Endothelial cell of umbilical vein (primary cell): ENCODE measurements at regions not wholly inside any gene's neighbourhood (a gene's known extent, or its start where the extent isn't known, plus 50 kb on each side); places are given as distances from the start of the nearest gene placed in this dataset.

Source experiments
- BruUV-seq: library from RNA; stranded (reverse); fragments of 400-500 nt; replicated peaks from 2 replicates; lab custom pipeline; 2021; lab: Mats Ljungman, UMichigan
- CTCF ChIA-PET: fragments of 300-600, 350-600 bp; sonication (Branson Sonifier 250); formaldehyde crosslinking; loops from one replicate; lab custom pipeline; 2021; ENCODE audit warnings: antibody characterized with exemption, inconsistent platforms; lab: Charles Lee
- POLR2A ChIA-PET: fragments of 300-600, 350-600 bp; sonication (Branson Sonifier 250); formaldehyde crosslinking; loops from one replicate; lab custom pipeline; 2021; ENCODE audit warnings: antibody characterized with exemption, inconsistent platforms; lab: Charles Lee
- DNase-seq: peaks from one replicate; pipeline ENCODE4 v3.0.0-alpha.2; 2011; ENCODE audit warnings: low read depth, low spot score
- FAIRE-seq: peaks from 2 replicates; lab custom pipeline; 2011; peaks lifted over from hg19 to GRCh38; lab: Jason Lieb, UNC
- H2AFZ ChIP-seq: 2 replicates; pipeline ENCODE4 v1.6.0; 2012; ENCODE audit warnings: low read depth, low read length, control low read depth, inconsistent platforms
- H3K27ac ChIP-seq: 2 replicates; pipeline ENCODE4 v1.5.1; 2011; ENCODE audit warnings: low read depth, mild to moderate bottlenecking, control low read depth, low read length, moderate library complexity; ENCODE audit not compliant: insufficient read depth
- H3K27me3 ChIP-seq, 2 experiments: 2 replicates each; pipeline versions ENCODE4 v1.6.0 to v1.6.1; 2011; ENCODE audit warnings: low read length in 2 of 2, mixed read lengths in 1 of 2; ENCODE audit not compliant: control insufficient read depth in 2 of 2, insufficient read depth in 2 of 2
- H3K36me3 ChIP-seq, 2 experiments: 2 replicates in 1 of 2; 3 replicates in 1 of 2; pipeline ENCODE4 v1.5.1; 2011; ENCODE audit warnings: low read length in 2 of 2, mild to moderate bottlenecking in 1 of 2, moderate library complexity in 1 of 2; ENCODE audit not compliant: control insufficient read depth in 2 of 2, insufficient read depth in 2 of 2; ENCODE audit errors: extremely low read depth in 1 of 2
- H3K4me1 ChIP-seq: 3 replicates; pipeline ENCODE4 v1.5.1; 2011; ENCODE audit warnings: mild to moderate bottlenecking, low read length; ENCODE audit not compliant: control insufficient read depth, insufficient read depth; ENCODE audit errors: extremely low read depth
- H3K4me2 ChIP-seq: 2 replicates; pipeline ENCODE4 v1.6.1; 2011; ENCODE audit warnings: low read length, control low read depth, mixed read lengths; ENCODE audit not compliant: insufficient read depth
- H3K4me3 ChIP-seq, 3 experiments: fragments of 200-600 bp in 1 of 3; sonication (generic), shearing (Covaris generic) in 1 of 3; replicated peaks in 1 of 3; 2 replicates each; pipeline ENCODE4 v1.5.1; 2011 to 2016; ENCODE audit warnings: control low read depth in 3 of 3, low read length in 3 of 3, mild to moderate bottlenecking in 2 of 3, inconsistent platforms in 1 of 3, low read depth in 1 of 3, moderate library complexity in 1 of 3; ENCODE audit not compliant: insufficient read depth in 1 of 3
- H3K79me2 ChIP-seq: 2 replicates; pipeline ENCODE4 v1.6.0; 2012; ENCODE audit warnings: low read length, inconsistent platforms; ENCODE audit not compliant: control insufficient read depth, insufficient read depth
- H3K9ac ChIP-seq: replicated peaks from 2 replicates; pipeline ENCODE3; 2011; ENCODE audit warnings: low read length, control low read depth; ENCODE audit not compliant: insufficient read depth; ENCODE audit errors: extremely low read depth
- H3K9me1 ChIP-seq: replicated peaks from 3 replicates; pipeline ENCODE4 v1.6.0; 2011; ENCODE audit warnings: mild to moderate bottlenecking, low read length; ENCODE audit not compliant: control insufficient read depth, insufficient read depth; ENCODE audit errors: extremely low read depth
- H3K9me3 ChIP-seq: replicated peaks from 2 replicates; pipeline ENCODE4 v1.5.1; 2012; ENCODE audit warnings: low read length, inconsistent platforms; ENCODE audit not compliant: control insufficient read depth, insufficient read depth
- H4K20me1 ChIP-seq: replicated peaks from 2 replicates; pipeline ENCODE3; 2011; ENCODE audit warnings: mild to moderate bottlenecking, low read length; ENCODE audit not compliant: control insufficient read depth, insufficient read depth; ENCODE audit errors: extremely low read depth
- EZH2 ChIP-seq: IDR thresholded peaks from 2 replicates; pipeline ENCODE4 v1.6.1; 2012; ENCODE audit warnings: borderline replicate concordance, low read depth, mild to moderate bottlenecking, moderate library complexity, low read length, inconsistent platforms; ENCODE audit not compliant: severe bottlenecking
- FOS ChIP-seq: IDR thresholded peaks from 2 replicates; pipeline ENCODE4 v1.6.1; 2011; ENCODE audit warnings: mild to moderate bottlenecking, low read length, moderate library complexity, borderline replicate concordance; ENCODE audit not compliant: insufficient read depth
- GATA2 ChIP-seq: IDR thresholded peaks from 2 replicates; pipeline ENCODE4 v1.7.0; 2011; ENCODE audit warnings: low read depth, mild to moderate bottlenecking, moderate library complexity, mixed read lengths, low read length; ENCODE audit not compliant: insufficient read length, insufficient read depth
- JUN ChIP-seq: IDR thresholded peaks from 2 replicates; pipeline ENCODE4 v1.6.1; 2011; ENCODE audit warnings: borderline replicate concordance, low read depth; ENCODE audit not compliant: insufficient read length, insufficient read depth
- MYC ChIP-seq: IDR thresholded peaks from one replicate; pipeline ENCODE4 v1.6.1; 2011; ENCODE audit warnings: mild to moderate bottlenecking, low read depth, low read length
- POLR2A ChIP-seq: IDR thresholded peaks from 2 replicates; pipeline ENCODE4 v1.6.1; 2012; ENCODE audit warnings: low read depth, mild to moderate bottlenecking, control low read depth, low read length
- POLR2AphosphoS5 ChIP-seq: IDR thresholded peaks from 2 replicates; pipeline ENCODE4 v1.6.1; 2012; ENCODE audit warnings: low read depth, mild to moderate bottlenecking, control low read depth, low read length, moderate library complexity; ENCODE audit not compliant: insufficient read depth
- dilution Hi-C: fragments of 300-500 bp; cut with MboI; formaldehyde crosslinking; loops from one replicate; pipeline ENCODE4 v1.15.0; 2019; ENCODE audit warnings: low sequenced_read_pairs; ENCODE audit not compliant: extremely low pct_ligation_motif_present
- intact Hi-C: fragments of 100-400 bp; cut with micrococcal nuclease; formaldehyde crosslinking; loops from one replicate; pipeline ENCODE4 v1.10.0; 2022
- TF ChIP-seq, protein P1 (sequence below): IDR thresholded peaks from 2 replicates; pipeline ENCODE4 v1.6.1; 2011; ENCODE audit not compliant: insufficient read depth, insufficient read length
- TF ChIP-seq, protein P2 (sequence below), 2 donors: IDR thresholded peaks; 1 replicate in 1 of 2; 2 replicates in 1 of 2; pipeline ENCODE4 v1.5.1; 2011; ENCODE audit warnings: low read length in 2 of 2, mild to moderate bottlenecking in 2 of 2, moderate library complexity in 2 of 2, control low read depth in 1 of 2, inconsistent platforms in 1 of 2, low read depth in 1 of 2; ENCODE audit not compliant: insufficient read depth in 1 of 2; ENCODE audit errors: extremely low read depth in 1 of 2

DNA sequence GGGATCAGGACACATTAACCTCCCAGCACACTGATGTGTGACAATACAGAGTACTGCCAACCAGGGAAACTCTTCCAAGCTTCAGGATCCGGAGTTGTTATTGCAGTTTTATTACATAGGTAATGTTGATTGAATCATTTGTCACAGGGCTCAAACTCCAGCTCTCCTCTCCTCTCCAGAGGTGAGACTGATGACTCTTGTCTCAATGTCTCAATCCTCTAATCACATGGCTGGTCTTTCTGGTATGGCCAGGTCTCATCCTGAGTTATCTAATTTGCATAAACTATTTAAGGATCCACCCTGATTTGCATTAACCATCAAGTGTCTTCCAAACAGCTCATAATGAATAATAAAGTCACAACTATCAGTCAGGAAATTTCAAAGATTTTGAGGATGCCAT lies 522.6 kb upstream of the PCDH9 start:
- Histone ChIP-seq H3K79me2 (no peaks in the 10 kb centered on the region), H2AFZ (no peak overlapping the region), H3K4me2 (no peak overlapping the region), H3K4me3 (no peak overlapping the region), H3K9ac (no peak overlapping the region), H3K9me3 (no peaks in the 10 kb centered on the region), H3K27me3 (no peaks in the 10 kb centered on the region), H3K36me3 (no peaks in the 10 kb centered on the region), H3K9me1 (no peaks in the 10 kb centered on the region), H4K20me1 (no peaks in the 10 kb centered on the region), H3K27ac (no peak overlapping the region), H3K4me1 (no peaks in the 10 kb centered on the region)
- DNase-seq (no peak), FAIRE-seq (no peak)
- CTCF ChIA-PET = no interaction called here
- POLR2A ChIA-PET = no interaction called here
- dilution Hi-C loops (no loop called here), intact Hi-C loops (no loop called here)
- TF ChIP-seq POLR2AphosphoS5 (no peak), JUN (no peak), MYC (no peak), GATA2 (no peak), FOS (no peak), POLR2A (no peak), EZH2 (no peak)
- TF ChIP-seq, protein P1, sequence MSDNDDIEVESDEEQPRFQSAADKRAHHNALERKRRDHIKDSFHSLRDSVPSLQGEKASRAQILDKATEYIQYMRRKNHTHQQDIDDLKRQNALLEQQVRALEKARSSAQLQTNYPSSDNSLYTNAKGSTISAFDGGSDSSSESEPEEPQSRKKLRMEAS = no peak
- TF ChIP-seq, protein P2, sequence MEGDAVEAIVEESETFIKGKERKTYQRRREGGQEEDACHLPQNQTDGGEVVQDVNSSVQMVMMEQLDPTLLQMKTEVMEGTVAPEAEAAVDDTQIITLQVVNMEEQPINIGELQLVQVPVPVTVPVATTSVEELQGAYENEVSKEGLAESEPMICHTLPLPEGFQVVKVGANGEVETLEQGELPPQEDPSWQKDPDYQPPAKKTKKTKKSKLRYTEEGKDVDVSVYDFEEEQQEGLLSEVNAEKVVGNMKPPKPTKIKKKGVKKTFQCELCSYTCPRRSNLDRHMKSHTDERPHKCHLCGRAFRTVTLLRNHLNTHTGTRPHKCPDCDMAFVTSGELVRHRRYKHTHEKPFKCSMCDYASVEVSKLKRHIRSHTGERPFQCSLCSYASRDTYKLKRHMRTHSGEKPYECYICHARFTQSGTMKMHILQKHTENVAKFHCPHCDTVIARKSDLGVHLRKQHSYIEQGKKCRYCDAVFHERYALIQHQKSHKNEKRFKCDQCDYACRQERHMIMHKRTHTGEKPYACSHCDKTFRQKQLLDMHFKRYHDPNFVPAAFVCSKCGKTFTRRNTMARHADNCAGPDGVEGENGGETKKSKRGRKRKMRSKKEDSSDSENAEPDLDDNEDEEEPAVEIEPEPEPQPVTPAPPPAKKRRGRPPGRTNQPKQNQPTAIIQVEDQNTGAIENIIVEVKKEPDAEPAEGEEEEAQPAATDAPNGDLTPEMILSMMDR (IDR thresholded peaks at IDR 0.05; ENCODE audit: extremely low read depth in 1 of 2, insufficient read depth in 1 of 2, low read depth in 1 of 2, low read length in 2 of 2) = no peak
- BruUV-seq = no TSS peak
